ENCODE measurements at regions not wholly inside any gene's neighbourhood (a gene's known extent, or its start where the extent isn't known, plus 50 kb on each side); places are given as distances from the start of the nearest gene placed in this dataset.

DNA sequence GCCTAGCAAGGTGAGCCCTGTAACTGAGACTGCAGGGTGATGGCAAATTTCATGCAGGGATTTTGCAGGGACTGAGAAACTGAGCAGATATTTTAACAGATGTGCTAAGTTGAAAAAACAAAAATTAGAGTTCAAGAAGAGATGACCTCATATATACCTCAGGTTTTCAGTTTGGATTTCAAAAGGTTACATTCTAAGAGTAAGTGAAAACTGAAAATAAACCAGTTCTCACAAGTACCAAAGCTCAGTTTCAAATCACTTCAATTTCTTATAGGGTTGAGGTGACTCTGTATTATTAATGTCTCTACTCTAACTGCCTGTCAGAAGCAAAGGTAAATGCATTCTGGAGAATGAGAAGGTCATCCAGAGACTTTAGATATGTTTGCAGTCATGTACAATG is 237.4 kb upstream of the VRK2 start:
- TF ChIP-seq, protein P1, sequence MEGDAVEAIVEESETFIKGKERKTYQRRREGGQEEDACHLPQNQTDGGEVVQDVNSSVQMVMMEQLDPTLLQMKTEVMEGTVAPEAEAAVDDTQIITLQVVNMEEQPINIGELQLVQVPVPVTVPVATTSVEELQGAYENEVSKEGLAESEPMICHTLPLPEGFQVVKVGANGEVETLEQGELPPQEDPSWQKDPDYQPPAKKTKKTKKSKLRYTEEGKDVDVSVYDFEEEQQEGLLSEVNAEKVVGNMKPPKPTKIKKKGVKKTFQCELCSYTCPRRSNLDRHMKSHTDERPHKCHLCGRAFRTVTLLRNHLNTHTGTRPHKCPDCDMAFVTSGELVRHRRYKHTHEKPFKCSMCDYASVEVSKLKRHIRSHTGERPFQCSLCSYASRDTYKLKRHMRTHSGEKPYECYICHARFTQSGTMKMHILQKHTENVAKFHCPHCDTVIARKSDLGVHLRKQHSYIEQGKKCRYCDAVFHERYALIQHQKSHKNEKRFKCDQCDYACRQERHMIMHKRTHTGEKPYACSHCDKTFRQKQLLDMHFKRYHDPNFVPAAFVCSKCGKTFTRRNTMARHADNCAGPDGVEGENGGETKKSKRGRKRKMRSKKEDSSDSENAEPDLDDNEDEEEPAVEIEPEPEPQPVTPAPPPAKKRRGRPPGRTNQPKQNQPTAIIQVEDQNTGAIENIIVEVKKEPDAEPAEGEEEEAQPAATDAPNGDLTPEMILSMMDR (IDR thresholded peaks at IDR 0.05): no peak
- TF ChIP-seq POLR2A (IDR thresholded peaks at IDR 0.05): no peak
